ENCODE measurements at regions not wholly inside any gene's neighbourhood (a gene's known extent, or its start where the extent isn't known, plus 50 kb on each side); places are given as distances from the start of the nearest gene placed in this dataset.

- no peaks in the 10 kb centered on the region for H3K27me3 ChIP-seq (ENCODE audit: low read length)
- no peak overlapping the region for H3K9ac ChIP-seq (ENCODE audit: low read length)
- H3K9me2 ChIP-seq (replicated peaks; ENCODE audit: insufficient read depth, low read length) = no peaks in the 10 kb centered on the region
- H3K4me2 ChIP-seq (ENCODE audit: low read depth, low read length, poor library complexity, severe bottlenecking) = no peak overlapping the region
- no peaks in the 10 kb centered on the region for H3K9me3 ChIP-seq (ENCODE audit: insufficient read depth, low read length)
- no peak overlapping the region for H2AFZ ChIP-seq (ENCODE audit: low read depth, low read length, severe bottlenecking)
- no peaks in the 10 kb centered on the region for H3K79me2 ChIP-seq (ENCODE audit: insufficient read depth, low read length)
- no peak overlapping the region for H3K4me3 ChIP-seq (ENCODE audit: insufficient read depth, low read length, poor library complexity, severe bottlenecking)
- no peak for TF ChIP-seq CTCF (IDR thresholded peaks at IDR 0.05; ENCODE audit: insufficient read depth, low read length, poor library complexity, severe bottlenecking)
- no peak for TF ChIP-seq EZH2phosphoT487 (conservative IDR thresholded peaks at IDR 0.05; ENCODE audit: low read length)
- H3F3A ChIP-seq (ENCODE audit: insufficient read depth) = no peaks in the 10 kb centered on the region
- H3K27ac ChIP-seq (ENCODE audit: low read depth, low read length) = no peak overlapping the region
- H4K20me1 ChIP-seq (ENCODE audit: low read depth, low read length) = no peaks in the 10 kb centered on the region
- H3K36me3 ChIP-seq (ENCODE audit: low read length) = no peaks in the 10 kb centered on the region
These were observed 470.5 kb downstream of the BCOR start for GRCh38 chrX:39627257-39627656.

GRCh38 chrX:39629001-39629400 lies 468.8 kb downstream of the BCOR start:
- Histone ChIP-seq H4K20me1 (ENCODE audit: low read depth, low read length) (no peaks in the 10 kb centered on the region), H3K27me3 (ENCODE audit: low read length) (no peaks in the 10 kb centered on the region), H3K9me2 (replicated peaks; ENCODE audit: insufficient read depth, low read length) (no peaks in the 10 kb centered on the region), H3K9me3 (ENCODE audit: insufficient read depth, low read length) (no peaks in the 10 kb centered on the region), H2AFZ (ENCODE audit: low read depth, low read length, severe bottlenecking) (no peak overlapping the region), H3K36me3 (ENCODE audit: low read length) (no peaks in the 10 kb centered on the region), H3K4me2 (ENCODE audit: low read depth, low read length, poor library complexity, severe bottlenecking) (no peak overlapping the region), H3K4me3 (ENCODE audit: insufficient read depth, low read length, poor library complexity, severe bottlenecking) (no peak overlapping the region), H3K9ac (ENCODE audit: low read length) (no peak overlapping the region), H3F3A (ENCODE audit: insufficient read depth) (no peaks in the 10 kb centered on the region), H3K27ac (ENCODE audit: low read depth, low read length) (no peak overlapping the region), H3K79me2 (ENCODE audit: insufficient read depth, low read length) (no peaks in the 10 kb centered on the region)
- TF ChIP-seq CTCF (IDR thresholded peaks at IDR 0.05; ENCODE audit: insufficient read depth, low read length, poor library complexity, severe bottlenecking) = no peak
- TF ChIP-seq EZH2phosphoT487 (conservative IDR thresholded peaks at IDR 0.05; ENCODE audit: low read length) = no peak

- H3K36me3 ChIP-seq (ENCODE audit: low read length) = no peaks in the 10 kb centered on the region
These were observed 467.4 kb downstream of the BCOR start for GRCh38 chrX:39630344-39630743.

More at GRCh38 chrX:39630344-39630743, 467.4 kb downstream of the BCOR start:
- H3F3A ChIP-seq (ENCODE audit: insufficient read depth) = no peaks in the 10 kb centered on the region
- H3K4me2 ChIP-seq (ENCODE audit: low read depth, low read length, poor library complexity, severe bottlenecking) = no peak overlapping the region
- TF ChIP-seq CTCF (IDR thresholded peaks at IDR 0.05; ENCODE audit: insufficient read depth, low read length, poor library complexity, severe bottlenecking) (no peak), EZH2phosphoT487 (conservative IDR thresholded peaks at IDR 0.05; ENCODE audit: low read length) (no peak)
- no peaks in the 10 kb centered on the region for H3K27me3 ChIP-seq (ENCODE audit: low read length)
- H3K9me3 ChIP-seq (ENCODE audit: insufficient read depth, low read length) = no peaks in the 10 kb centered on the region
- H2AFZ ChIP-seq (ENCODE audit: low read depth, low read length, severe bottlenecking) = no peak overlapping the region
- H3K4me3 ChIP-seq (ENCODE audit: insufficient read depth, low read length, poor library complexity, severe bottlenecking) = no peak overlapping the region
- H3K27ac ChIP-seq (ENCODE audit: low read depth, low read length) = no peak overlapping the region
- H3K9me2 ChIP-seq (replicated peaks; ENCODE audit: insufficient read depth, low read length) = no peaks in the 10 kb centered on the region
- H3K79me2 ChIP-seq (ENCODE audit: insufficient read depth, low read length) = no peaks in the 10 kb centered on the region
- H3K9ac ChIP-seq (ENCODE audit: low read length) = no peak overlapping the region
- no peaks in the 10 kb centered on the region for H4K20me1 ChIP-seq (ENCODE audit: low read depth, low read length)
